HepG2 (cell line): ENCODE measurements at regions not wholly inside any gene's neighbourhood (a gene's known extent, or its start where the extent isn't known, plus 50 kb on each side); places are given as distances from the start of the nearest gene placed in this dataset.

Experiments
- ATAC-seq: fragments of 200-7000 bp; cut with Tn5 transposase; 3 replicates; pipeline ENCODE4 v1.9.1; 2020; ENCODE audit warnings: mild to moderate bottlenecking, moderate library complexity
- BruUV-seq: library from RNA; stranded (reverse); fragments of 400-500 nt; replicated peaks from 2 replicates; lab custom pipeline; 2021; lab: Mats Ljungman, UMichigan
- CTCF ChIA-PET: fragments of 300-600 bp; formaldehyde crosslinking; extraction: SDS; loops from one replicate; lab custom pipeline; 2021; ENCODE audit warnings: low total read pairs, inconsistent platforms, low intra/inter-chr PET ratio; lab: Yijun Ruan, JAX
- POLR2A ChIA-PET: fragments of 350-600 bp; sonication (Branson Sonifier 250); formaldehyde crosslinking; loops from one replicate; lab custom pipeline; 2020; ENCODE audit warnings: antibody characterized with exemption, inconsistent platforms; lab: Yijun Ruan, JAX
- DNase-seq: peaks from one replicate; pipeline ENCODE4 v3.0.0-alpha.2; 2015; ENCODE audit warnings: low spot score
- FAIRE-seq: peaks from 3 replicates; lab custom pipeline; 2011; peaks lifted over from hg19 to GRCh38; lab: Jason Lieb, UNC
- H2AFZ ChIP-seq: one replicate; pipeline ENCODE4 v1.6.1; 2011; ENCODE audit warnings: low read length, inconsistent platforms
- H3K27ac ChIP-seq: fragments of 300-600 bp; 3 replicates; pipeline ENCODE4 v1.8.0; 2011; ENCODE audit warnings: mixed run types, mild to moderate bottlenecking, mixed read lengths, low read length, inconsistent platforms; ENCODE audit not compliant: insufficient read depth; ENCODE audit errors: extremely low read length
- H3K27me3 ChIP-seq, 2 experiments: fragments of 200-600 bp in 1 of 2; 2 replicates in 1 of 2; 3 replicates in 1 of 2; pipeline versions ENCODE4 v1.6.0 to v1.8.0; 2011; ENCODE audit warnings: low read length in 2 of 2, mild to moderate bottlenecking in 2 of 2, moderate library complexity in 2 of 2, inconsistent platforms in 1 of 2; ENCODE audit not compliant: insufficient read depth in 2 of 2, control insufficient read depth in 1 of 2
- H3K36me3 ChIP-seq, 2 experiments: fragments of 200-600 bp in 1 of 2; replicated peaks in 1 of 2; 2 replicates in 1 of 2; 3 replicates in 1 of 2; pipeline versions ENCODE4 v1.5.1 to v1.8.0; 2011; ENCODE audit warnings: low read length in 2 of 2, inconsistent platforms in 1 of 2; ENCODE audit not compliant: insufficient read depth in 2 of 2, control insufficient read depth in 1 of 2
- H3K4me1 ChIP-seq: 2 replicates; pipeline ENCODE4 v1.5.1; 2012; ENCODE audit warnings: low read length, inconsistent platforms; ENCODE audit not compliant: insufficient read depth
- H3K4me2 ChIP-seq: 2 replicates; pipeline ENCODE4 v1.6.0; 2011; ENCODE audit warnings: low read depth, low read length, inconsistent platforms
- H3K4me3 ChIP-seq, 3 experiments: fragments of 200-600 bp in 1 of 3; sonication (generic), shearing (Covaris generic) in 1 of 3; replicated peaks in 1 of 3; 2 replicates each; pipeline ENCODE4 v1.5.1; 2011 to 2016; ENCODE audit warnings: low read length in 3 of 3, inconsistent platforms in 2 of 3, low read depth in 2 of 3, mild to moderate bottlenecking in 2 of 3, control low read depth in 1 of 3, mixed read lengths in 1 of 3; ENCODE audit not compliant: insufficient read depth in 1 of 3
- H3K79me2 ChIP-seq: one replicate; pipeline ENCODE4 v1.6.1; 2011; ENCODE audit warnings: low read length, inconsistent platforms; ENCODE audit not compliant: insufficient read depth
- H3K9ac ChIP-seq: 2 replicates; pipeline ENCODE4 v1.6.0; 2011; ENCODE audit warnings: mild to moderate bottlenecking, low read depth, low read length, inconsistent platforms; ENCODE audit not compliant: insufficient read depth
- H3K9me3 ChIP-seq: 2 replicates; pipeline ENCODE4 v1.5.1; 2012; ENCODE audit warnings: mild to moderate bottlenecking, low read length
- H4K20me1 ChIP-seq: 2 replicates; pipeline ENCODE4 v1.6.0; 2011; ENCODE audit warnings: inconsistent platforms, mild to moderate bottlenecking, low read length, moderate library complexity; ENCODE audit not compliant: insufficient read depth
- ARID2 ChIP-seq: sonication (generic); formaldehyde crosslinking; IDR thresholded peaks from 2 replicates; pipeline ENCODE4 v1.8.1; 2022; ENCODE audit warnings: mild to moderate bottlenecking, missing genetic modification reagents, borderline replicate concordance
- ATF4 ChIP-seq, 2 experiments: fragments of 450-650 bp in 1 of 2; sonication (generic) in 1 of 2; formaldehyde crosslinking; IDR thresholded peaks; 2 replicates each; pipeline versions ENCODE4 v1.5.0 to v1.8.0; 2020 to 2022; ENCODE audit warnings: mild to moderate bottlenecking in 1 of 2, missing genetic modification reagents in 1 of 2
- ATM ChIP-seq: fragments of 450-650 bp; IDR thresholded peaks from 2 replicates; pipeline ENCODE4 v1.7.1; 2017; ENCODE audit warnings: mild to moderate bottlenecking, borderline replicate concordance
- GPN1 ChIP-seq: sonication (generic); formaldehyde crosslinking; IDR thresholded peaks from 2 replicates; pipeline ENCODE4 v1.5.1; 2020; ENCODE audit warnings: missing genetic modification reagents, borderline replicate concordance
- KLF16 ChIP-seq, 2 experiments: sonication (generic) in 1 of 2; formaldehyde crosslinking in 1 of 2; IDR thresholded peaks; 2 replicates each; pipeline versions ENCODE4 v1.6.1 to v1.8.0; 2016 to 2023; ENCODE audit warnings: missing genetic modification reagents in 2 of 2, missing compliant biosample characterization in 1 of 2
- ONECUT2 ChIP-seq: sonication (generic); formaldehyde crosslinking; IDR thresholded peaks from 2 replicates; pipeline ENCODE4 v1.4.0; 2020; ENCODE audit warnings: missing genetic modification reagents
- PCBP1 ChIP-seq: fragments of 200-400 bp; formaldehyde crosslinking; IDR thresholded peaks from 2 replicates; pipeline ENCODE4 v1.6.1; 2017; ENCODE audit warnings: mild to moderate bottlenecking, low read depth, low read length, borderline replicate concordance
- SNRNP70 ChIP-seq: fragments of 200-400 bp; formaldehyde crosslinking; IDR thresholded peaks from 2 replicates; pipeline ENCODE4 v1.6.1; 2017; ENCODE audit warnings: mild to moderate bottlenecking, low read depth, low read length, moderate library complexity
- TRIM24 ChIP-seq: sonication (generic); formaldehyde crosslinking; IDR thresholded peaks from 2 replicates; pipeline ENCODE4 v1.8.0; 2022; ENCODE audit warnings: mild to moderate bottlenecking, missing genetic modification reagents
- XRCC5 ChIP-seq: fragments of 200-400 bp; formaldehyde crosslinking; optimal IDR thresholded peaks from 2 replicates; pipeline ENCODE3; 2017; ENCODE audit warnings: mild to moderate bottlenecking, low read length
- ZFP1 ChIP-seq: IDR thresholded peaks from 2 replicates; pipeline ENCODE4 v1.6.1; 2016
- ZFP91 ChIP-seq: sonication (generic); formaldehyde crosslinking; IDR thresholded peaks from 2 replicates; pipeline ENCODE4 v1.9.0; 2022; ENCODE audit warnings: missing genetic modification reagents, mild to moderate bottlenecking, borderline replicate concordance
- ZNF124 ChIP-seq: sonication (generic); formaldehyde crosslinking; IDR thresholded peaks from 2 replicates; pipeline ENCODE4 v1.4.0; 2020; ENCODE audit warnings: missing genetic modification reagents
- ZNF207 ChIP-seq: fragments of 450-650 bp; IDR thresholded peaks from 2 replicates; pipeline ENCODE4 v1.6.1; 2016; ENCODE audit warnings: antibody characterized with exemption, borderline replicate concordance
- ZNF251 ChIP-seq: sonication (generic); formaldehyde crosslinking; IDR thresholded peaks from 2 replicates; pipeline ENCODE4 v1.9.0; 2021; ENCODE audit warnings: mild to moderate bottlenecking, missing genetic modification reagents
- ZNF263 ChIP-seq: sonication (generic); formaldehyde crosslinking; IDR thresholded peaks from 2 replicates; pipeline ENCODE4 v1.4.0; 2020; ENCODE audit warnings: missing genetic modification reagents
- ZNF354B ChIP-seq: sonication (generic); formaldehyde crosslinking; IDR thresholded peaks from 2 replicates; pipeline ENCODE4 v1.8.0; 2022; ENCODE audit warnings: mild to moderate bottlenecking, missing genetic modification reagents
- ZNF431 ChIP-seq: sonication (generic); formaldehyde crosslinking; IDR thresholded peaks from 2 replicates; pipeline ENCODE4 v1.9.0; 2022; ENCODE audit warnings: missing genetic modification reagents, low read depth, mild to moderate bottlenecking, borderline replicate concordance
- WGBS: methylation state at CpG from one replicate; pipeline ENCODE4 v1.1.6; 2017; ENCODE audit warnings: low lambda C conversion rate; 5-methylcytosine and 5-hydroxymethylcytosine counted together
- in situ Hi-C: cut with HindIII; loops from 2 replicates; pipeline ENCODE4 v1.10.0; 2017; ENCODE audit warnings: low pct_unique_long_range_greater_than_20kb; ENCODE audit not compliant: extremely low pct_ligation_motif_present
- intact Hi-C: fragments of 100-400 bp; cut with micrococcal nuclease; formaldehyde crosslinking; loops from one replicate; pipeline ENCODE4 v1.10.0; 2022; ENCODE audit not compliant: unreplicated experiment

GRCh38 chr7:50959991-50960390, 177.3 kb upstream of the GRB10 start:
- Histone ChIP-seq H3K4me3 (no peak overlapping the region), H3K4me2 (no peak overlapping the region), H3K9me3 (no peaks in the 10 kb centered on the region), H3K27ac (no peak overlapping the region), H2AFZ (no peak overlapping the region), H4K20me1 (no peaks in the 10 kb centered on the region), H3K36me3 (no peaks in the 10 kb centered on the region), H3K9ac (no peak overlapping the region), H3K27me3 (no peaks in the 10 kb centered on the region), H3K4me1 (peaks cover 25% of the 10 kb centered on the region), H3K79me2 (no peaks in the 10 kb centered on the region)
- in situ Hi-C loops = no loop called here
- TF ChIP-seq ZFP91 (CRISPR knock-in tag) (no peak), ZNF354B (CRISPR knock-in tag) (no peak), TRIM24 (CRISPR knock-in tag) (no peak), ZNF251 (CRISPR knock-in tag) (no peak), ATF4 (CRISPR knock-in tag; IDR thresholded peaks at IDR 0.05) (no peak), SNRNP70 (no peak), ARID2 (CRISPR knock-in tag) (no peak), ZFP1 (no peak), PCBP1 (no peak), ZNF263 (CRISPR knock-in tag) (no peak), KLF16 (CRISPR knock-in tag; IDR thresholded peaks at IDR 0.05) (no peak), ONECUT2 (CRISPR knock-in tag) (no peak), ZNF207 (no peak), GPN1 (CRISPR knock-in tag) (no peak), ZNF124 (CRISPR knock-in tag) (no peak), ATM (no peak), ZNF431 (no peak), XRCC5 (no peak)
- BruUV-seq = no TSS peak
- ATAC-seq (no peak), DNase-seq (no peak), FAIRE-seq (no peak)
- intact Hi-C loops = no loop called here
- ChIA-PET POLR2A (no interaction called here), CTCF (no interaction called here)
- no CpG with 5 or more reads among the region's 1 CpG for WGBS
